ENCODE measurements at regions not wholly inside any gene's neighbourhood (a gene's known extent, or its start where the extent isn't known, plus 50 kb on each side); places are given as distances from the start of the nearest gene placed in this dataset.

- TF ChIP-seq POLR2A (IDR thresholded peaks at IDR 0.05) (no peak), CTCF (IDR thresholded peaks at IDR 0.05) (no peak)
Measured at GRCh38 chr14:35932136-35932535, 106.0 kb downstream of the BRMS1L start.

Measured in lower leg skin (tissue), 3 donors.